ENCODE measurements at regions not wholly inside any gene's neighbourhood (a gene's known extent, or its start where the extent isn't known, plus 50 kb on each side); places are given as distances from the start of the nearest gene placed in this dataset.

GRCh38 chr2:125310657-125311364, 1285.7 kb downstream of the CNTNAP5 start:
- in situ Hi-C loops (cut with HindIII; ENCODE audit: low sequenced_read_pairs), result no loop called here

GRCh38 chr2:125312342-125312741, 1287.3 kb downstream of the CNTNAP5 start:
- no peak overlapping the region for H3K4me3 ChIP-seq (ENCODE audit: low read depth, low read length)
- TF ChIP-seq CTCF (IDR thresholded peaks at IDR 0.05; ENCODE audit: low read depth, low read length), result no peak
- no peak for DNase-seq (ENCODE audit: low read depth, low spot score)
- in situ Hi-C loops (cut with HindIII; ENCODE audit: low sequenced_read_pairs), result no loop called here

More at GRCh38 chr2:125310657-125311364, 1285.7 kb downstream of the CNTNAP5 start:
- no peak overlapping the region for H3K4me3 ChIP-seq (ENCODE audit: low read depth, low read length)
- TF ChIP-seq CTCF (IDR thresholded peaks at IDR 0.05; ENCODE audit: low read depth, low read length), result no peak
- no peak for DNase-seq (ENCODE audit: low read depth, low spot score)

- H3K4me3 ChIP-seq (ENCODE audit: low read depth, low read length), result no peak overlapping the region
- TF ChIP-seq CTCF (IDR thresholded peaks at IDR 0.05; ENCODE audit: low read depth, low read length), result no peak
- in situ Hi-C loops (cut with HindIII; ENCODE audit: low sequenced_read_pairs), result no loop called here
- no peak for DNase-seq (ENCODE audit: low read depth, low spot score)
Measured at GRCh38 chr2:125313806-125314205, 1288.7 kb downstream of the CNTNAP5 start.

- no peak for TF ChIP-seq CTCF (IDR thresholded peaks at IDR 0.05; ENCODE audit: low read depth, low read length)
- no peak overlapping the region for H3K4me3 ChIP-seq (ENCODE audit: low read depth, low read length)
- in situ Hi-C loops (cut with HindIII; ENCODE audit: low sequenced_read_pairs), result no loop called here
- no peak for DNase-seq (ENCODE audit: low read depth, low spot score)
Measured at GRCh38 chr2:125318740-125319139, 1293.7 kb downstream of the CNTNAP5 start.

- no peak for DNase-seq (ENCODE audit: low read depth, low spot score)
- in situ Hi-C loops (cut with HindIII; ENCODE audit: low sequenced_read_pairs), result no loop called here
- no peak overlapping the region for H3K4me3 ChIP-seq (ENCODE audit: low read depth, low read length)
- TF ChIP-seq CTCF (IDR thresholded peaks at IDR 0.05; ENCODE audit: low read depth, low read length), result no peak
Measured at GRCh38 chr2:125324273-125324672, 1299.2 kb downstream of the CNTNAP5 start.

GRCh38 chr2:125330133-125330532, 1305.0 kb downstream of the CNTNAP5 start:
- TF ChIP-seq CTCF (IDR thresholded peaks at IDR 0.05; ENCODE audit: low read depth, low read length), result no peak

More at GRCh38 chr2:125330133-125330532, 1305.0 kb downstream of the CNTNAP5 start:
- in situ Hi-C loops (cut with HindIII; ENCODE audit: low sequenced_read_pairs), result no loop called here
- DNase-seq (ENCODE audit: low read depth, low spot score), result no peak
- no peak overlapping the region for H3K4me3 ChIP-seq (ENCODE audit: low read depth, low read length)

All from astrocyte of the spinal cord (primary cell).